ENCODE measurements at regions not wholly inside any gene's neighbourhood (a gene's known extent, or its start where the extent isn't known, plus 50 kb on each side); places are given as distances from the start of the nearest gene placed in this dataset.

- TF ChIP-seq CTCF (conservative IDR thresholded peaks at IDR 0.05; ENCODE audit: low read length) (no peak), EZH2phosphoT487 (IDR thresholded peaks at IDR 0.05; ENCODE audit: borderline replicate concordance, low read depth, low read length) (no peak)
These were observed 431.5 kb upstream of the ARID1B start for GRCh38 chr6:156345700-156346099.

Data from OCI-LY7 (cell line).